Effector memory CD4-positive, alpha-beta T cell (primary cell): ENCODE measurements at regions not wholly inside any gene's neighbourhood (a gene's known extent, or its start where the extent isn't known, plus 50 kb on each side); places are given as distances from the start of the nearest gene placed in this dataset.
"Not testable (repeated sequence)": the region's sequence is repeated elsewhere in the genome, so short reads cannot be mapped to it uniquely, and the experiment has no call there.

ENCODE experiments used
- DNase-seq, 3 donors: peaks; one replicate each; pipeline ENCODE4 v3.0.0-alpha.2; 2020
- H3K27ac ChIP-seq: 2 replicates; pipeline ENCODE4 v1.7.0; 2013; ENCODE audit warnings: mild to moderate bottlenecking, low read length, moderate library complexity; ENCODE audit not compliant: insufficient read depth, poor library complexity, severe bottlenecking
- H3K27me3 ChIP-seq: replicated peaks from 2 replicates; pipeline ENCODE4 v1.7.0; 2013; ENCODE audit warnings: mild to moderate bottlenecking, low read length; ENCODE audit not compliant: insufficient read depth, control insufficient read depth, poor library complexity, severe bottlenecking
- H3K36me3 ChIP-seq: 2 replicates; pipeline ENCODE4 v1.7.0; 2013; ENCODE audit warnings: mild to moderate bottlenecking, low read length, moderate library complexity; ENCODE audit not compliant: control insufficient read depth, insufficient read depth
- H3K4me1 ChIP-seq: 2 replicates; pipeline ENCODE4 v1.7.0; 2013; ENCODE audit warnings: low read length, mild to moderate bottlenecking; ENCODE audit not compliant: control insufficient read depth, insufficient read depth, poor library complexity, severe bottlenecking
- H3K4me3 ChIP-seq: 2 replicates; pipeline ENCODE4 v1.7.0; 2013; ENCODE audit warnings: low read length, low read depth, mild to moderate bottlenecking; ENCODE audit not compliant: insufficient read depth, poor library complexity, severe bottlenecking
- H3K9me3 ChIP-seq: 2 replicates; pipeline ENCODE4 v1.7.0; 2013; ENCODE audit warnings: mild to moderate bottlenecking, low read length, moderate library complexity; ENCODE audit not compliant: control insufficient read depth

GRCh38 chr7:85897967-85898366 lies 711.1 kb upstream of the SEMA3D start:
- no peak overlapping the region for H3K4me3 ChIP-seq
- no peaks in the 10 kb centered on the region for H3K9me3 ChIP-seq
- H3K4me1 ChIP-seq = no peaks in the 10 kb centered on the region
- no peaks in the 10 kb centered on the region for H3K36me3 ChIP-seq
- no peak overlapping the region for H3K27ac ChIP-seq
- no peaks in the 10 kb centered on the region for H3K27me3 ChIP-seq
- DNase-seq = no peak

GRCh38 chr7:85896531-85896930 lies 709.7 kb upstream of the SEMA3D start:
- H3K9me3 ChIP-seq = no peaks in the 10 kb centered on the region
- no peaks in the 10 kb centered on the region for H3K36me3 ChIP-seq
- H3K27ac ChIP-seq = no peak overlapping the region
- H3K4me1 ChIP-seq = no peaks in the 10 kb centered on the region
- no peak for DNase-seq
- H3K4me3 ChIP-seq = no peak overlapping the region
- H3K27me3 ChIP-seq = no peaks in the 10 kb centered on the region

- Histone ChIP-seq H3K27me3 (no peaks in the 10 kb centered on the region), H3K36me3 (no peaks in the 10 kb centered on the region), H3K9me3 (no peaks in the 10 kb centered on the region), H3K27ac (no peak overlapping the region), H3K4me3 (no peak overlapping the region), H3K4me1 (no peaks in the 10 kb centered on the region)
- DNase-seq = no peak
Observed at GRCh38 chr7:85895835-85896234, 709.0 kb upstream of the SEMA3D start.

GRCh38 chr7:85891900-85892299 lies 705.0 kb upstream of the SEMA3D start:
- H3K36me3 ChIP-seq, H3K4me1 ChIP-seq, H3K9me3 ChIP-seq, H3K4me3 ChIP-seq, H3K27ac ChIP-seq, H3K27me3 ChIP-seq, DNase-seq: not testable (repeated sequence)

GRCh38 chr7:85890244-85890811 lies 703.5 kb upstream of the SEMA3D start:
- no peaks in the 10 kb centered on the region for H3K27me3 ChIP-seq
- no peak overlapping the region for H3K27ac ChIP-seq
- no peak overlapping the region for H3K4me3 ChIP-seq
- no peaks in the 10 kb centered on the region for H3K36me3 ChIP-seq
- DNase-seq = no peak
- no peaks in the 10 kb centered on the region for H3K9me3 ChIP-seq
- no peaks in the 10 kb centered on the region for H3K4me1 ChIP-seq

GRCh38 chr7:85887133-85887532 lies 700.3 kb upstream of the SEMA3D start:
- Histone ChIP-seq H3K9me3 (no peaks in the 10 kb centered on the region), H3K4me3 (no peak overlapping the region), H3K27me3 (no peaks in the 10 kb centered on the region), H3K36me3 (no peaks in the 10 kb centered on the region), H3K27ac (no peak overlapping the region), H3K4me1 (no peaks in the 10 kb centered on the region)
- no peak for DNase-seq

GRCh38 chr7:85882335-85882734 lies 695.5 kb upstream of the SEMA3D start:
- no peak for DNase-seq
- no peaks in the 10 kb centered on the region for H3K36me3 ChIP-seq
- H3K27me3 ChIP-seq = no peaks in the 10 kb centered on the region
- no peaks in the 10 kb centered on the region for H3K4me1 ChIP-seq
- no peaks in the 10 kb centered on the region for H3K9me3 ChIP-seq
- H3K4me3 ChIP-seq = no peak overlapping the region
- no peak overlapping the region for H3K27ac ChIP-seq

GRCh38 chr7:85875398-85875797 lies 688.5 kb upstream of the SEMA3D start:
- no peaks in the 10 kb centered on the region for H3K36me3 ChIP-seq
- H3K4me1 ChIP-seq = no peaks in the 10 kb centered on the region
- H3K9me3 ChIP-seq = no peaks in the 10 kb centered on the region
- no peak overlapping the region for H3K4me3 ChIP-seq
- no peaks in the 10 kb centered on the region for H3K27me3 ChIP-seq
- DNase-seq = no peak
- H3K27ac ChIP-seq = no peak overlapping the region

- Histone ChIP-seq H3K4me3 (no peak overlapping the region), H3K36me3 (no peaks in the 10 kb centered on the region), H3K27me3 (no peaks in the 10 kb centered on the region), H3K4me1 (no peaks in the 10 kb centered on the region), H3K9me3 (no peaks in the 10 kb centered on the region), H3K27ac (no peak overlapping the region)
- DNase-seq = no peak
Observed at GRCh38 chr7:85866540-85866939, 679.7 kb upstream of the SEMA3D start.

GRCh38 chr7:85851571-85852193 lies 664.8 kb upstream of the SEMA3D start:
- H3K27me3 ChIP-seq = no peaks in the 10 kb centered on the region
- no peak overlapping the region for H3K4me3 ChIP-seq
- H3K9me3 ChIP-seq = no peaks in the 10 kb centered on the region
- DNase-seq = no peak
- H3K4me1 ChIP-seq = no peaks in the 10 kb centered on the region
- H3K27ac ChIP-seq = no peak overlapping the region
- H3K36me3 ChIP-seq = no peaks in the 10 kb centered on the region
